ENCODE measurements at regions not wholly inside any gene's neighbourhood (a gene's known extent, or its start where the extent isn't known, plus 50 kb on each side); places are given as distances from the start of the nearest gene placed in this dataset.

GRCh38 chr16:54215471-54215870 is 71.1 kb downstream of the IRX3 start:
- no peak for TF ChIP-seq HDGF (IDR thresholded peaks at IDR 0.05; ENCODE audit: borderline replicate concordance)
- no peak for TF ChIP-seq ELF4 (IDR thresholded peaks at IDR 0.05)
- TF ChIP-seq NFRKB (IDR thresholded peaks at IDR 0.05): no peak
